ENCODE measurements at regions not wholly inside any gene's neighbourhood (a gene's known extent, or its start where the extent isn't known, plus 50 kb on each side); places are given as distances from the start of the nearest gene placed in this dataset.

DNA sequence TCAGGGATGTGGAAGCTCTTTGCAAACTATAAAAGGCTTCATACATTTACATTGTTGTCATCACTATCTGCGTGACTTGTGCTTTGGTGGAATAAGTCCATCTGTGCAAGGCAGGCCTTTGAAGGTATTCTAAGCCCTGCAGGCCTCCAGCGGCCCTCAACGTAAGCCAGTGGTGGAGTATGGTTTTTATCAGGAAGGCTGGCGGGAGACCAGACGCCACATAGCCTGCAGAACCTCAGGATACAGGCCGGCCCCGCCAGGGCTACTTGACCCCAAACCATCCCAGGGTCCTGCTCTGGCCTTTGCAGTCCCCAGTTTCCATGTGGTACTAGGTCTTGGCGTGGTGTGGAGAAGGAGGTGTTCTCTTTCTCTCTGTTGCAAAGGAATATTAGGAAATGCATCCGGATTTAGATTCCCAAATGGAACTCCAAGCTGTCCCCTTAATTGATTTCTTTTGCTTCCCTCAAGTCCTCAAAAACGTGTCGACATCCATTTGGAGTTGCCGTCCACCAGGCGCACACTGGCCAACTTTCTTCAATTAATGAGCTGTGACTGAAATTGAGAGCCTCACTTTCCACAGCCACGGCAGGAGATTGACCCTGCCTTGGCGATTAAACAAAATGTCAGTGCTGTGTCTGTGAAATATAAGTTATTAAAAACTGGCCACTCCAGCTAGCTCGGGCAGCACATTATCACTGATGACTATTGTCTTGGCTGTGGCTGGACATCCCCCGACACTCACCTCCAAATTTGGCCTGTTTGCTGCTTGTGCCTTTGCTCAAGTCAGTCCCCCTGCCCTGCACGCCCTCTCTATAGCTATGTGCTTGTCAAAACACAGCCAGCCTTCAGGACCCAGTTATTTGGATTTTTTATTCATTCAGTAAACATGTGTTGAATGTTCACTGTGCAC lies 239.8 kb upstream of the TLE3 start:
- H3K4me3 ChIP-seq = no peak overlapping the region
- TF ChIP-seq, protein P1, sequence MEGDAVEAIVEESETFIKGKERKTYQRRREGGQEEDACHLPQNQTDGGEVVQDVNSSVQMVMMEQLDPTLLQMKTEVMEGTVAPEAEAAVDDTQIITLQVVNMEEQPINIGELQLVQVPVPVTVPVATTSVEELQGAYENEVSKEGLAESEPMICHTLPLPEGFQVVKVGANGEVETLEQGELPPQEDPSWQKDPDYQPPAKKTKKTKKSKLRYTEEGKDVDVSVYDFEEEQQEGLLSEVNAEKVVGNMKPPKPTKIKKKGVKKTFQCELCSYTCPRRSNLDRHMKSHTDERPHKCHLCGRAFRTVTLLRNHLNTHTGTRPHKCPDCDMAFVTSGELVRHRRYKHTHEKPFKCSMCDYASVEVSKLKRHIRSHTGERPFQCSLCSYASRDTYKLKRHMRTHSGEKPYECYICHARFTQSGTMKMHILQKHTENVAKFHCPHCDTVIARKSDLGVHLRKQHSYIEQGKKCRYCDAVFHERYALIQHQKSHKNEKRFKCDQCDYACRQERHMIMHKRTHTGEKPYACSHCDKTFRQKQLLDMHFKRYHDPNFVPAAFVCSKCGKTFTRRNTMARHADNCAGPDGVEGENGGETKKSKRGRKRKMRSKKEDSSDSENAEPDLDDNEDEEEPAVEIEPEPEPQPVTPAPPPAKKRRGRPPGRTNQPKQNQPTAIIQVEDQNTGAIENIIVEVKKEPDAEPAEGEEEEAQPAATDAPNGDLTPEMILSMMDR (IDR thresholded peaks at IDR 0.05) = no peak
- H3K27ac ChIP-seq = no peak overlapping the region
- DNase-seq (ENCODE audit: low spot score) = peak; percentile 24

DNA sequence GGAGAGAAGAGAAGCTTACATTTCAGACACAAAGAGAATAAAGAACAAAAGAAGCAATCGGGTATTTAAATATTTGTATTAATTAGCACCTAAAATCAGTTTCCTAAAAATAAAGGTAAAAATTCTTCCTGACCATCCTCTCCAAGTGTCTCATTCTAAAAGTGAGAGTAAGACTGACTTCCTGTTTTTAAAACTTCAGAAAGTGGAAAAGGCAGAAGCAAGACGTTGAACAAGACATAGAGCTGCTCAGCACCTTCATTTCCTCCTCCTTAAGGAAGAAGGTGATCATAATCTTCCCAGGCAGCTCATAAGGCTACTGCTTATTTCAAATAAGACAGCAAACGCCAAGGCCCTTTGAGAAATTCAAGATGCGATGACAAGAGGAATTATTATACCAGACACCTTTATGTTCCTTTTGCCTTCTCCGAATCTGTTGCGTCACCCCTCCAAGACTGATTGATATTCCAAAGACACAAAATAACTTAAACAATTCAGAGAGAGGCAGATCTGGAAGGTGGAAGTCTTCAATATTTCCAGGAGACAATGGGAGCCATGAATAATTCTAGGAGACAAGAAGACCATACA lies 238.8 kb upstream of the TLE3 start:
- Histone ChIP-seq H3K4me3 (no peak overlapping the region), H3K27ac (no peak overlapping the region)
- no peak for DNase-seq (ENCODE audit: low spot score)
- TF ChIP-seq, protein P1 (IDR thresholded peaks at IDR 0.05) = no peak

DNA sequence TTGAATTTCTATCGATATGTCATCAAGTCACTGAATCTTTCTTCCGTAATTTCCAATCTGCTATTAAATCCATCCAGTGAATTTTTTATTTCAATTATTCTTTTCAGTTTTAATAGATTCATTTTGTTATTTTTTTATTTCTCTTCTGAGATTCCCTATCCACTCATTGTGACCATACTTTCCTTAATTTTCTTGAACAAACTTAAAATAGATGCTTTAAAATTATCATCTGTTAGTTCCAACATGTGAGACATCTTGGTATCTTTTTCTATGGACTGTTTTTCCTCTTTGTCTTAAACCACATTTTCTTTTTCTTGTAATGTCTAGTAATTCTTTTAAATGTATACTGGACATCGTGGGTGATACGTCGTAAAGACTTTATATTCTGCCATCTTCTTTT lies 236.6 kb upstream of the TLE3 start:
- TF ChIP-seq, protein P1 (IDR thresholded peaks at IDR 0.05) = no peak
- DNase-seq (ENCODE audit: low spot score) = no peak
- H3K27ac ChIP-seq = no peak overlapping the region
- no peak overlapping the region for H3K4me3 ChIP-seq

DNA sequence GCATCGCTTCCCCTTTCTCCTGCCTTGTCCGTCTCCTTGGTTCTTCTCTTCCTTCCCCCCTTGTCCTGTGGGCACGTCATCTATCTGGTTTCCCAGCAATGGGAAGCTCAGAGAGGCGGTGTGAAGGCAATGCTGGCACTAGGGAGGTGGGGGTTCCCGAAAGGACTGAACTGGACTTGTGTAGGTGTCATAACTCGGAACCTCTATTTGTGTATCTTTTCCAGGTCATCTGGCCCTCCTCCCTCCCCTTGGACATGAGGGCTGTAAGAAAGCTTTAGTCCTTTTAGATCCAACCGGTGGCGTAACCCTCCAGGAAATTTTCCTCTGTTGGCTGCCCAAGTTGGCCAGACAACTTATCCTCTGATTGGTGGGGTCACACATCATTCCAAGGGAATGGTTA lies 231.5 kb upstream of the TLE3 start:
- no peak overlapping the region for H3K27ac ChIP-seq
- DNase-seq (ENCODE audit: low spot score) = peak; percentile 70
- H3K4me3 ChIP-seq = no peak overlapping the region
- TF ChIP-seq, protein P1 (IDR thresholded peaks at IDR 0.05) = no peak

DNA sequence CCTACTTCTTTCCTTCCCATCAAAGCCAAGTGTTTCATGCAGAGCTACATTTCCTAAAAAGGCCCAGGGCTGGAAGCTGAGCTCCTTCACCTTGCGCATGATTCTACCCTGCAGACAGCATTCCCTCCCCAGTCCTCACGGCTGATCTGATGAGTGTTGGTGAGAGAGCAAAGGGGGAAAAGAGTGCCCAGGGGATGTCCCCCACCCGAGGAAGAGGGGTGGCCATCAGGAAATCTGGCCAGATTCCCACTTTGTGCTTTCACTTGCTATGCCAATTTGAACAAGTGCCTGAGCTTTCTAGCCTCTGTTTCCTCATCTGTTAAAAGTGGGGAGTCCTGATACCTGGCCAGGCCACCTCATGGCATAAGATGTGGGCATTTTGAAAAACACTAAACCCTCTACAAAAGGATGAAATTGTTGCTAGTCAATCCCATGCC lies 231.0 kb upstream of the TLE3 start:
- TF ChIP-seq, protein P1 (IDR thresholded peaks at IDR 0.05) = no peak
- Histone ChIP-seq H3K27ac (peak overlapping the region in 1 of 2 donors; percentile 68), H3K4me3 (no peak overlapping the region)
- DNase-seq (ENCODE audit: low spot score) = peak; percentile 52

DNA sequence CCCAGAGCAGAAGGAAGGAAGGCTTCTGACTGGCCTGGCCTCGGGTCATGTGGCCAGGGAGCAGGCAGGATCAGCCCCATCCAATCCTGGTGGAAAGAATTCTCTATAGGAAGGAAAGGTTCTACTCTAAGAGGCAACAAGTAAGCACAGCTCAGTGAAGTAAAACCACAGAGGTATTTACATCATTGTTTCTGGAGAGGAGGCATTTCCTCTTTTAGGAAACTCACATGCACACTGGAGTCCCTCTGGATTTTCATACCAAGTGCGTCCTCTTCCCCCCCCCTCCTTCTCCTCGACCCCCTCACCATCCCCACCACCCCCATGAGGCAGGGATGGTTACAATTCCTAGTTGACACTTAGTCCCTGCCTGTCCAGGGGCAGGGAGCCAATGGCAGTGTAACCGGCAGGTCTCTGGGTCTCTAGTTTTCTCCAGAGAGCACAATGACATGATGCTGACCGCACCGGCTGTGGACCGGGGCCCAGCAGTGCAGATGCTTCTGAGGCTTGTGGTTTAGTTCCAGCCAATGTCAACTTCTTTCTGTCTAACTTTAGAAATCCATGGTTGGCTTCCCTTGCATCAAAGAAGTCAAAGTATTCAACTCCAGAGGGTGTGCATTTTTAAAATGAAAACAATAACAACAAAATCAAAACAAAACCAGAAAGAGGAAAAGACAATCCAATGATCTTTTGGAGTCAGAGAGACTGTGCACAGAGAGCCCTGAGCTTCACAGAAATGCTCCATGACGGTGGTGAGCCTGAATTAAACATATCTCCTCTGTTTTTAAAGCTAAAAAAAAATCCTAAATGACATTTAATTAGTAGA lies 230.3 kb upstream of the TLE3 start:
- TF ChIP-seq, protein P1 (IDR thresholded peaks at IDR 0.05) = no peak
- Histone ChIP-seq H3K27ac (peak overlapping the region in 1 of 2 donors; percentile 68), H3K4me3 (peak overlapping the region; percentile 32)
- DNase-seq (ENCODE audit: low spot score) = no peak

Data from coronary artery (tissue), 2 donors.